Gastroesophageal sphincter (tissue), 3 donors: ENCODE measurements at regions not wholly inside any gene's neighbourhood (a gene's known extent, or its start where the extent isn't known, plus 50 kb on each side); places are given as distances from the start of the nearest gene placed in this dataset.

Experiments
- POLR2AphosphoS5 ChIP-seq: sonication (generic); formaldehyde crosslinking; IDR thresholded peaks from one replicate; pipeline ENCODE4 v1.6.1; 2017; ENCODE audit warnings: antibody characterized with exemption
- TF ChIP-seq, protein P1 (sequence below), 4 experiments: fragments of 200-600 bp in 2 of 4; fragments of 450-650 bp in 2 of 4; sonication (generic) in 1 of 4; IDR thresholded peaks; one replicate each; pipeline ENCODE4 v1.5.1; 2017 to 2019; ENCODE audit warnings: antibody characterized with exemption in 4 of 4, mild to moderate bottlenecking in 2 of 4, moderate library complexity in 2 of 4

- TF ChIP-seq, protein P1, sequence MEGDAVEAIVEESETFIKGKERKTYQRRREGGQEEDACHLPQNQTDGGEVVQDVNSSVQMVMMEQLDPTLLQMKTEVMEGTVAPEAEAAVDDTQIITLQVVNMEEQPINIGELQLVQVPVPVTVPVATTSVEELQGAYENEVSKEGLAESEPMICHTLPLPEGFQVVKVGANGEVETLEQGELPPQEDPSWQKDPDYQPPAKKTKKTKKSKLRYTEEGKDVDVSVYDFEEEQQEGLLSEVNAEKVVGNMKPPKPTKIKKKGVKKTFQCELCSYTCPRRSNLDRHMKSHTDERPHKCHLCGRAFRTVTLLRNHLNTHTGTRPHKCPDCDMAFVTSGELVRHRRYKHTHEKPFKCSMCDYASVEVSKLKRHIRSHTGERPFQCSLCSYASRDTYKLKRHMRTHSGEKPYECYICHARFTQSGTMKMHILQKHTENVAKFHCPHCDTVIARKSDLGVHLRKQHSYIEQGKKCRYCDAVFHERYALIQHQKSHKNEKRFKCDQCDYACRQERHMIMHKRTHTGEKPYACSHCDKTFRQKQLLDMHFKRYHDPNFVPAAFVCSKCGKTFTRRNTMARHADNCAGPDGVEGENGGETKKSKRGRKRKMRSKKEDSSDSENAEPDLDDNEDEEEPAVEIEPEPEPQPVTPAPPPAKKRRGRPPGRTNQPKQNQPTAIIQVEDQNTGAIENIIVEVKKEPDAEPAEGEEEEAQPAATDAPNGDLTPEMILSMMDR (IDR thresholded peaks at IDR 0.05), result no peak
- TF ChIP-seq POLR2AphosphoS5, result no peak
These were observed 317.8 kb upstream of the C2CD4B start for GRCh38 chr15:62482785-62483429.
